Keratinocyte (primary cell): ENCODE measurements at regions not wholly inside any gene's neighbourhood (a gene's known extent, or its start where the extent isn't known, plus 50 kb on each side); places are given as distances from the start of the nearest gene placed in this dataset.
"Not testable (repeated sequence)": the region's sequence is repeated elsewhere in the genome, so short reads cannot be mapped to it uniquely, and the experiment has no call there.

Experiments
- DNase-seq: peaks from one replicate; pipeline ENCODE4 v3.0.0-alpha.2; 2011; ENCODE audit warnings: low read depth, missing footprints, low spot score
- FAIRE-seq: peaks from 2 replicates; lab custom pipeline; 2011; peaks lifted over from hg19 to GRCh38; lab: Jason Lieb, UNC
- H2AFZ ChIP-seq: 2 replicates; pipeline ENCODE4 v1.6.0; 2012; ENCODE audit warnings: low read length, control low read depth, inconsistent platforms; ENCODE audit not compliant: control insufficient read depth
- H3K27ac ChIP-seq: 2 replicates; pipeline ENCODE4 v1.5.1; 2011; ENCODE audit warnings: low read length; ENCODE audit not compliant: control insufficient read depth, insufficient read depth
- H3K27me3 ChIP-seq: 3 replicates; pipeline ENCODE4 v1.6.0; 2011; ENCODE audit warnings: low read length; ENCODE audit not compliant: control insufficient read depth, insufficient read depth; ENCODE audit errors: extremely low read depth
- H3K36me3 ChIP-seq, 2 experiments: 2 replicates in 1 of 2; 3 replicates in 1 of 2; pipeline ENCODE4 v1.5.1; 2011; ENCODE audit warnings: low read length in 2 of 2, mild to moderate bottlenecking in 1 of 2; ENCODE audit not compliant: control insufficient read depth in 2 of 2, insufficient read depth in 2 of 2; ENCODE audit errors: extremely low read depth in 1 of 2
- H3K4me1 ChIP-seq: 3 replicates; pipeline ENCODE4 v1.5.1; 2011; ENCODE audit warnings: low read length; ENCODE audit not compliant: control insufficient read depth, insufficient read depth; ENCODE audit errors: extremely low read depth
- H3K4me2 ChIP-seq: 3 replicates; pipeline ENCODE4 v1.6.0; 2011; ENCODE audit warnings: low read depth, low read length; ENCODE audit not compliant: control insufficient read depth, insufficient read depth; ENCODE audit errors: extremely low read depth
- H3K4me3 ChIP-seq, 3 experiments: fragments of 200-600 bp in 1 of 3; sonication (generic) in 1 of 3; 2 replicates in 2 of 3; 3 replicates in 1 of 3; pipeline ENCODE4 v1.5.1; 2011 to 2016; ENCODE audit warnings: low read length in 3 of 3, mild to moderate bottlenecking in 3 of 3, control low read depth in 2 of 3, inconsistent platforms in 1 of 3, low read depth in 1 of 3, mixed read lengths in 1 of 3, mixed run types in 1 of 3, moderate library complexity in 1 of 3; ENCODE audit not compliant: control insufficient read depth in 2 of 3, insufficient read depth in 2 of 3; ENCODE audit errors: extremely low read depth in 1 of 3
- H3K79me2 ChIP-seq: 2 replicates; pipeline ENCODE4 v1.6.0; 2012; ENCODE audit warnings: low read length; ENCODE audit not compliant: control insufficient read depth, insufficient read depth
- H3K9ac ChIP-seq: 3 replicates; pipeline ENCODE4 v1.6.0; 2011; ENCODE audit warnings: low read length; ENCODE audit not compliant: control insufficient read depth, insufficient read depth; ENCODE audit errors: extremely low read depth
- H3K9me1 ChIP-seq: 3 replicates; pipeline ENCODE4 v1.6.0; 2011; ENCODE audit warnings: low read length; ENCODE audit not compliant: control insufficient read depth, insufficient read depth; ENCODE audit errors: extremely low read depth
- H3K9me3 ChIP-seq: 2 replicates; pipeline ENCODE4 v1.5.1; 2012; ENCODE audit warnings: low read depth, low read length; ENCODE audit not compliant: control insufficient read depth
- H4K20me1 ChIP-seq: 3 replicates; pipeline ENCODE4 v1.6.0; 2011; ENCODE audit warnings: low read length; ENCODE audit not compliant: control insufficient read depth, insufficient read depth; ENCODE audit errors: extremely low read depth
- EZH2 ChIP-seq: IDR thresholded peaks from one replicate; pipeline ENCODE4 v1.6.1; 2012; ENCODE audit warnings: inconsistent platforms, mild to moderate bottlenecking, low read length, moderate library complexity
- dilution Hi-C: fragments of 300-500 bp; cut with MboI; formaldehyde crosslinking; loops from one replicate; pipeline ENCODE4 v1.7.0; 2020; ENCODE audit warnings: low sequenced_read_pairs; ENCODE audit not compliant: extremely low pct_ligation_motif_present
- TF ChIP-seq, protein P1 (sequence below), 3 experiments: IDR thresholded peaks in 1 of 3; conservative IDR thresholded peaks in 1 of 3; optimal IDR thresholded peaks in 1 of 3; 2 replicates in 2 of 3; 3 replicates in 1 of 3; pipeline versions ENCODE3 to v1.5.1; 2011; ENCODE audit warnings: low read length in 3 of 3, mild to moderate bottlenecking in 3 of 3, moderate library complexity in 2 of 3, control low read depth in 1 of 3, inconsistent platforms in 1 of 3; ENCODE audit not compliant: insufficient read depth in 2 of 3; ENCODE audit errors: extremely low read depth in 1 of 3

DNA sequence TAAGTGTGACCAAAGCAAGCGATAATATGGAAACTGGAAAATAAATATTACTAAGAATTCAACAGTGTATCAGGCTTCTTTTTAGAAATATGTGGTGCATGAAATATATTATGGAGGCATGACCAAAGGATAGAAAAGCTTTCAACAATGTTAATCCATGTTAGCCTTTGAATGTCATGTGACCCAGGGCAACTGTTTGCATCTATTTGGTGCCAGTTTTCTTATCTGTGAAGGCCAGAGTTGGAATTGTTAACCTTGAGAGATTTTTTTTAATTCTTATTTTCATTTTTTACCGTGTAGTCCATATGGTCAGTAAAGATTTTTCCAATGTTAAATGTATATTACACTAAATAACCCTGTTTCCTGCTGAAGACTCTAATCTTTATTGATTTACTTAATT, 411.1 kb downstream of the BCKDHB start:
- Histone ChIP-seq H3K9me1 (no peaks in the 10 kb centered on the region), H4K20me1 (no peaks in the 10 kb centered on the region), H3K4me1 (no peaks in the 10 kb centered on the region), H3K9me3 (no peaks in the 10 kb centered on the region), H2AFZ (no peak overlapping the region), H3K27ac (no peak overlapping the region), H3K4me3 (no peak overlapping the region), H3K9ac (no peak overlapping the region), H3K4me2 (no peak overlapping the region), H3K79me2 (no peaks in the 10 kb centered on the region), H3K36me3 (no peaks in the 10 kb centered on the region), H3K27me3 (no peaks in the 10 kb centered on the region)
- dilution Hi-C loops, result no loop called here
- DNase-seq, result no peak
- TF ChIP-seq, protein P1, sequence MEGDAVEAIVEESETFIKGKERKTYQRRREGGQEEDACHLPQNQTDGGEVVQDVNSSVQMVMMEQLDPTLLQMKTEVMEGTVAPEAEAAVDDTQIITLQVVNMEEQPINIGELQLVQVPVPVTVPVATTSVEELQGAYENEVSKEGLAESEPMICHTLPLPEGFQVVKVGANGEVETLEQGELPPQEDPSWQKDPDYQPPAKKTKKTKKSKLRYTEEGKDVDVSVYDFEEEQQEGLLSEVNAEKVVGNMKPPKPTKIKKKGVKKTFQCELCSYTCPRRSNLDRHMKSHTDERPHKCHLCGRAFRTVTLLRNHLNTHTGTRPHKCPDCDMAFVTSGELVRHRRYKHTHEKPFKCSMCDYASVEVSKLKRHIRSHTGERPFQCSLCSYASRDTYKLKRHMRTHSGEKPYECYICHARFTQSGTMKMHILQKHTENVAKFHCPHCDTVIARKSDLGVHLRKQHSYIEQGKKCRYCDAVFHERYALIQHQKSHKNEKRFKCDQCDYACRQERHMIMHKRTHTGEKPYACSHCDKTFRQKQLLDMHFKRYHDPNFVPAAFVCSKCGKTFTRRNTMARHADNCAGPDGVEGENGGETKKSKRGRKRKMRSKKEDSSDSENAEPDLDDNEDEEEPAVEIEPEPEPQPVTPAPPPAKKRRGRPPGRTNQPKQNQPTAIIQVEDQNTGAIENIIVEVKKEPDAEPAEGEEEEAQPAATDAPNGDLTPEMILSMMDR (optimal IDR thresholded peaks at IDR 0.05 in 1 of 3, IDR thresholded peaks at IDR 0.05 in 1 of 3, conservative IDR thresholded peaks at IDR 0.05 in 1 of 3; ENCODE audit: extremely low read depth in 1 of 3, insufficient read depth in 2 of 3, low read length in 3 of 3), result no peak
- TF ChIP-seq EZH2, result no peak
- FAIRE-seq, result no peak

DNA sequence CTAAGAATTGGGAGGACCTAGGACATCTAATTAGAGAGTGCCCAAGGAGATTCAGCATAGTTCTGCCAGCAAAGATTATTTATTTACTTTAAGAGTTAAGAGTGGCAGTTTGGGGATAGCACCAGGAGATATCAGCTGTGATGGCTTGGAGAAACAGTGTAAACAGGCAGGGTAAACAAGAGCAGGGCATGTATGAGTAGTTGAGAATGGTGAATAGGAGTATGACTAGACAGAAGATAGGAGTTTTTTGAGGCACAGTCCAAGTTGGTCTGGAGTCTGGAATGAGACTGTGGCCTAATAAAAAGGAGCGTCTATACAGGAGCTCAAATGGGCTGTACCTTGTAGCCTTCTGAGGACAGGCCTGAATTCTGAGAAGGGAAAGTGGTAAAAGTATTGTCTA, 404.1 kb downstream of the BCKDHB start:
- FAIRE-seq, H3K9me3 ChIP-seq, H3K9me1 ChIP-seq, H3K79me2 ChIP-seq, H4K20me1 ChIP-seq, H3K4me3 ChIP-seq, H3K27ac ChIP-seq, H3K4me2 ChIP-seq, H2AFZ ChIP-seq, dilution Hi-C loops, H3K4me1 ChIP-seq, H3K36me3 ChIP-seq, DNase-seq, H3K9ac ChIP-seq, H3K27me3 ChIP-seq: not testable (repeated sequence)

DNA sequence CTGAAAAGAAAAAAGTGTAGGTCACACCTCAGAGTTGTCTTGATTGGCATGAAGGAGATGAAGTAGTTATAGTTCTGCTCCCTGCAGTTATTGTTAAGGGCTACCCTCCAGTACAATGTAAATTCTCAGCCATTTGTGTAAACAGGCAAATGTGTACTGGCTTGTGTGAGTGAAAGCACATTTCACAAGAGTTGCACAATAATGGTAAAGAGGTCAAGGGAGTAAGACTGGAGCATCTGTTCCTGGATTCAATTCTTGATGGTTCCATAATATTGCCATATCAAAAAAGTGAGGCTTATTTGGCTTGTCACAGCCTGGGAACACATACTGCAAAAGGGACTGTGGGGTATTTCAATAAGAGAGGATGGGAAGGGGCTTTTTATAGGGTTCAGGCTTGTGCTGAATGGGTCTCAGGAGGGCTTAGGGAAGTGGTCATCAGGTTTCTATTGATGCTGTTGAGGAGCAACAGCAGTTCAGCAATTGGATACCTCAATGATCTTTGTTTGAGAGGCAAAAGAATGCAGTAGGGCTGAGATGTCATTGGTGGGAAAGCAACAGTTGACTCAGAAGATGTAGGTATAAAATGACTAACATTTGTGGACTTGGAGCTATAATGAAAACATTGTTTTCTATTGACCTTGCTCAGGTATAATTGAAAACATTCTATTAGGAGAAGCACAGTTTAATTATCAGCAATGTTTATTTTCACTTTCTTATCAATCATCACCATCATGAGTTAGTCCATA, 402.6 kb downstream of the BCKDHB start:
- FAIRE-seq (no peak), DNase-seq (no peak)

More for the DNA sequence above, 402.6 kb downstream of the BCKDHB start:
- TF ChIP-seq EZH2, result no peak
- TF ChIP-seq, protein P1 (optimal IDR thresholded peaks at IDR 0.05 in 1 of 3, IDR thresholded peaks at IDR 0.05 in 1 of 3, conservative IDR thresholded peaks at IDR 0.05 in 1 of 3; ENCODE audit: extremely low read depth in 1 of 3, insufficient read depth in 2 of 3, low read length in 3 of 3), result no peak
- Histone ChIP-seq H3K27ac (no peak overlapping the region), H3K4me2 (no peak overlapping the region), H3K9me1 (no peaks in the 10 kb centered on the region), H3K36me3 (no peaks in the 10 kb centered on the region), H2AFZ (no peak overlapping the region), H4K20me1 (no peaks in the 10 kb centered on the region), H3K9ac (no peak overlapping the region), H3K4me3 (no peak overlapping the region), H3K9me3 (no peaks in the 10 kb centered on the region), H3K79me2 (no peaks in the 10 kb centered on the region), H3K27me3 (no peaks in the 10 kb centered on the region), H3K4me1 (no peaks in the 10 kb centered on the region)
- dilution Hi-C loops, result no loop called here
